ENCODE measurements at regions not wholly inside any gene's neighbourhood (a gene's known extent, or its start where the extent isn't known, plus 50 kb on each side); places are given as distances from the start of the nearest gene placed in this dataset.

- Histone ChIP-seq H3K9me3 (ENCODE audit: control insufficient read depth, low read length) (no peaks in the 10 kb centered on the region), H3K36me3 (ENCODE audit: control insufficient read depth in 1 of 2, insufficient read depth in 2 of 2, low read length in 1 of 2) (no peaks in the 10 kb centered on the region), H3K27ac (ENCODE audit: low read depth in 1 of 2, low read length in 2 of 2) (no peak overlapping the region), H3K4me1 (ENCODE audit: control insufficient read depth in 1 of 2, insufficient read depth in 2 of 2, low read length in 2 of 2) (no peaks in the 10 kb centered on the region), H3K27me3 (ENCODE audit: control insufficient read depth in 1 of 2, insufficient read depth in 2 of 2, low read length in 1 of 2) (no peaks in the 10 kb centered on the region), H3K4me3 (ENCODE audit: low read length in 2 of 2) (no peak overlapping the region)
- DNase-seq (no peak), ATAC-seq (ENCODE audit: low FRiP score) (no peak)
- 73 to 84% methylated on average over 14 of the region's 14 CpGs for WGBS, 2 donors
- intact Hi-C loops (cut with DNase I): no loop called here
Measured at GRCh38 chr17:70771804-70772386, 602.6 kb downstream of the KCNJ2 start.

- no peak for DNase-seq
- H3K27ac ChIP-seq (ENCODE audit: low read depth in 1 of 2, low read length in 2 of 2): no peak overlapping the region
- ATAC-seq (ENCODE audit: low FRiP score): no peak
- H3K4me1 ChIP-seq (ENCODE audit: control insufficient read depth in 1 of 2, insufficient read depth in 2 of 2, low read length in 2 of 2): no peaks in the 10 kb centered on the region
- no peaks in the 10 kb centered on the region for H3K9me3 ChIP-seq (ENCODE audit: control insufficient read depth, low read length)
- no peak overlapping the region for H3K4me3 ChIP-seq (ENCODE audit: low read length in 2 of 2)
- WGBS, 2 donors: 71 to 73% methylated on average over 7 of the region's 7 CpGs
- no peaks in the 10 kb centered on the region for H3K36me3 ChIP-seq (ENCODE audit: control insufficient read depth in 1 of 2, insufficient read depth in 2 of 2, low read length in 1 of 2)
- no peaks in the 10 kb centered on the region for H3K27me3 ChIP-seq (ENCODE audit: control insufficient read depth in 1 of 2, insufficient read depth in 2 of 2, low read length in 1 of 2)
- intact Hi-C loops (cut with DNase I): no loop called here
Measured at GRCh38 chr17:70772761-70773160, 603.4 kb downstream of the KCNJ2 start.

GRCh38 chr17:70773258-70773657, 603.9 kb downstream of the KCNJ2 start:
- ATAC-seq (ENCODE audit: low FRiP score) (no peak), DNase-seq (no peak)
- H3K4me3 ChIP-seq (ENCODE audit: low read length in 2 of 2): no peak overlapping the region
- no peak overlapping the region for H3K27ac ChIP-seq (ENCODE audit: low read depth in 1 of 2, low read length in 2 of 2)
- H3K4me1 ChIP-seq (ENCODE audit: control insufficient read depth in 1 of 2, insufficient read depth in 2 of 2, low read length in 2 of 2): no peaks in the 10 kb centered on the region
- intact Hi-C loops (cut with DNase I): no loop called here
- no peaks in the 10 kb centered on the region for H3K9me3 ChIP-seq (ENCODE audit: control insufficient read depth, low read length)
- H3K36me3 ChIP-seq (ENCODE audit: control insufficient read depth in 1 of 2, insufficient read depth in 2 of 2, low read length in 1 of 2): no peaks in the 10 kb centered on the region
- 93 to 94% methylated on average over 1 of the region's 1 CpG for WGBS, 2 donors
- no peaks in the 10 kb centered on the region for H3K27me3 ChIP-seq (ENCODE audit: control insufficient read depth in 1 of 2, insufficient read depth in 2 of 2, low read length in 1 of 2)

DNA sequence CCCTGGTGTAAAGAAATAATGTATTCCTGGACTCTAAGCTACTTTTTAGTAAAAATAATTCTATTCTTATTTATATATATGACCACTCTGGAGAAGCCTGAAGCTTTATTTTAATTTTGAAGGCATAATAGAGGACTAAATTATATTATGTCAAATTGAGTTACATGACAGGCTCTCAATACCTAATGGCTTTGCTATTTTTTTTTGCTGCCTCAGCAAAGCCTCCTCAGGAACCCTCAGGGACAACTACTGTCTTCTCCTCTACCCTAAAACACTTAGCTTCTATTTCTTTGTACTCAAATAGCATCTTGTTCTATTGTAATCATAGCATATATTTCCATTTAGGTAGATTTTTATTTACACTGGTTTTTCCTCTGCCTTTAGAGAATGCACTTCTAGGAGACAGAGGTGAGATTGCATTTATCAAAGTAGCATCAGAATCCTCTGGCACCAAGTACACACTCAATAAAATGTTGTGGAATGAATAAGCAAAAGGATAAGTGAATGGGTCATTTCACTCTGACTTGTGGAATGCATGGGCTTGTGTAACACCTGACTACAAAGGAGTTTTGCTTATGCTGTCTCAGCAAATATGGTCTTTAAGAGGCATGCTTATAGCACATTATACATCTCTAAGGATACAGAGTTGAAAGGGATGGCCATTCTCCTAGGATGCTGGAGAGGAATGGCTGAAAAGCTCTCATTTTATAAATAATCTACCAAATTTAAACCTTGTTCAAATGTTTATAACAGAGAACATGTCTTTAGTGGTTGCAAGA, 605.2 kb downstream of the KCNJ2 start:
- Histone ChIP-seq H3K9me3 (ENCODE audit: control insufficient read depth, low read length) (no peaks in the 10 kb centered on the region), H3K36me3 (ENCODE audit: control insufficient read depth in 1 of 2, insufficient read depth in 2 of 2, low read length in 1 of 2) (no peaks in the 10 kb centered on the region), H3K4me1 (ENCODE audit: control insufficient read depth in 1 of 2, insufficient read depth in 2 of 2, low read length in 2 of 2) (no peaks in the 10 kb centered on the region), H3K27ac (ENCODE audit: low read depth in 1 of 2, low read length in 2 of 2) (no peak overlapping the region), H3K27me3 (ENCODE audit: control insufficient read depth in 1 of 2, insufficient read depth in 2 of 2, low read length in 1 of 2) (no peaks in the 10 kb centered on the region), H3K4me3 (ENCODE audit: low read length in 2 of 2) (no peak overlapping the region)
- no peak for ATAC-seq (ENCODE audit: low FRiP score)
- intact Hi-C loops (cut with DNase I): no loop called here
- DNase-seq: no peak

- Histone ChIP-seq H3K36me3 (ENCODE audit: control insufficient read depth in 1 of 2, insufficient read depth in 2 of 2, low read length in 1 of 2) (no peaks in the 10 kb centered on the region), H3K27me3 (ENCODE audit: control insufficient read depth in 1 of 2, insufficient read depth in 2 of 2, low read length in 1 of 2) (no peaks in the 10 kb centered on the region), H3K9me3 (ENCODE audit: control insufficient read depth, low read length) (no peaks in the 10 kb centered on the region), H3K4me3 (ENCODE audit: low read length in 2 of 2) (no peak overlapping the region), H3K4me1 (ENCODE audit: control insufficient read depth in 1 of 2, insufficient read depth in 2 of 2, low read length in 2 of 2) (no peaks in the 10 kb centered on the region), H3K27ac (ENCODE audit: low read depth in 1 of 2, low read length in 2 of 2) (no peak overlapping the region)
- 43 to 44% methylated on average over 2 of the region's 2 CpGs for WGBS, 2 donors
- intact Hi-C loops (cut with DNase I): no loop called here
- ATAC-seq (ENCODE audit: low FRiP score) (no peak), DNase-seq (no peak)
Measured at GRCh38 chr17:70775679-70776078, 606.3 kb downstream of the KCNJ2 start.

GRCh38 chr17:70776441-70776840, 607.1 kb downstream of the KCNJ2 start:
- H3K36me3 ChIP-seq (ENCODE audit: control insufficient read depth in 1 of 2, insufficient read depth in 2 of 2, low read length in 1 of 2): no peaks in the 10 kb centered on the region
- intact Hi-C loops (cut with DNase I): no loop called here

GRCh38 chr17:70780031-70780430, 610.7 kb downstream of the KCNJ2 start:
- intact Hi-C loops (cut with DNase I): no loop called here
- DNase-seq (no peak), ATAC-seq (ENCODE audit: low FRiP score) (no peak)
- Histone ChIP-seq H3K4me1 (ENCODE audit: control insufficient read depth in 1 of 2, insufficient read depth in 2 of 2, low read length in 2 of 2) (no peaks in the 10 kb centered on the region), H3K4me3 (ENCODE audit: low read length in 2 of 2) (no peak overlapping the region), H3K27me3 (ENCODE audit: control insufficient read depth in 1 of 2, insufficient read depth in 2 of 2, low read length in 1 of 2) (no peaks in the 10 kb centered on the region), H3K27ac (ENCODE audit: low read depth in 1 of 2, low read length in 2 of 2) (no peak overlapping the region), H3K36me3 (ENCODE audit: control insufficient read depth in 1 of 2, insufficient read depth in 2 of 2, low read length in 1 of 2) (no peaks in the 10 kb centered on the region), H3K9me3 (ENCODE audit: control insufficient read depth, low read length) (no peaks in the 10 kb centered on the region)
- WGBS, 2 donors: 79 to 84% methylated on average over 2 of the region's 2 CpGs

More at GRCh38 chr17:70776441-70776840, 607.1 kb downstream of the KCNJ2 start:
- Histone ChIP-seq H3K4me1 (ENCODE audit: control insufficient read depth in 1 of 2, insufficient read depth in 2 of 2, low read length in 2 of 2) (no peaks in the 10 kb centered on the region), H3K27ac (ENCODE audit: low read depth in 1 of 2, low read length in 2 of 2) (no peak overlapping the region), H3K9me3 (ENCODE audit: control insufficient read depth, low read length) (no peaks in the 10 kb centered on the region), H3K4me3 (ENCODE audit: low read length in 2 of 2) (no peak overlapping the region), H3K27me3 (ENCODE audit: control insufficient read depth in 1 of 2, insufficient read depth in 2 of 2, low read length in 1 of 2) (no peaks in the 10 kb centered on the region)
- WGBS, 2 donors: 52 to 73% methylated on average over 3 of the region's 3 CpGs
- ATAC-seq (ENCODE audit: low FRiP score) (no peak), DNase-seq (no peak)

DNA sequence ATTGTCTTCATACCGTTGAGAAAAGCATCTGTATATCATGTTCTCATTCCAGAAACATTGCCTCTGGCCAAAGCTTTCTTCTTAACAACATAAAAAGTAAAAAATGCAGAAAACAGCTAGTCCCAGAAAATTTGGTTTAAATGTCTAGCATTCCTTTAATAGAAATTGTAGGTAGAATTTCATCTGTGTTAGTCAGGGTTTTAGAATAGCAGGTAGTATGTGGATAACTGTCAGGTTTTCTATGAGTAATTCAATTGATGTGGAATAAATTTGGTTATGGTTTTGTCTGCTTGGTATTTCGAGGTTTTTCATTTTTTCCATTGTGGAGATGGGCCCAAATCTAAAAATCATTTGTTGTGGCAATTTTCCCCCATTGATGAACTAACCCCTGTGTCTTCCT, 616.7 kb downstream of the KCNJ2 start:
- no peak overlapping the region for H3K27ac ChIP-seq (ENCODE audit: low read depth in 1 of 2, low read length in 2 of 2)
- ATAC-seq (ENCODE audit: low FRiP score) (no peak), DNase-seq (no peak)
- H3K36me3 ChIP-seq (ENCODE audit: control insufficient read depth in 1 of 2, insufficient read depth in 2 of 2, low read length in 1 of 2): no peaks in the 10 kb centered on the region
- intact Hi-C loops (cut with DNase I): no loop called here
- H3K9me3 ChIP-seq (ENCODE audit: control insufficient read depth, low read length): no peaks in the 10 kb centered on the region
- 75 to 78% methylated on average over 2 of the region's 2 CpGs for WGBS, 2 donors
- H3K27me3 ChIP-seq (ENCODE audit: control insufficient read depth in 1 of 2, insufficient read depth in 2 of 2, low read length in 1 of 2): no peaks in the 10 kb centered on the region
- H3K4me1 ChIP-seq (ENCODE audit: control insufficient read depth in 1 of 2, insufficient read depth in 2 of 2, low read length in 2 of 2): no peaks in the 10 kb centered on the region
- no peak overlapping the region for H3K4me3 ChIP-seq (ENCODE audit: low read length in 2 of 2)

GRCh38 chr17:70787721-70788300, 618.5 kb downstream of the KCNJ2 start:
- intact Hi-C loops (cut with DNase I): no loop called here
- ATAC-seq (ENCODE audit: low FRiP score): no peak
- no peaks in the 10 kb centered on the region for H3K4me1 ChIP-seq (ENCODE audit: control insufficient read depth in 1 of 2, insufficient read depth in 2 of 2, low read length in 2 of 2)
- no peaks in the 10 kb centered on the region for H3K36me3 ChIP-seq (ENCODE audit: control insufficient read depth in 1 of 2, insufficient read depth in 2 of 2, low read length in 1 of 2)
- no peaks in the 10 kb centered on the region for H3K27me3 ChIP-seq (ENCODE audit: control insufficient read depth in 1 of 2, insufficient read depth in 2 of 2, low read length in 1 of 2)
- no peak overlapping the region for H3K27ac ChIP-seq (ENCODE audit: low read depth in 1 of 2, low read length in 2 of 2)
- no peak overlapping the region for H3K4me3 ChIP-seq (ENCODE audit: low read length in 2 of 2)
- DNase-seq: no peak
- WGBS, 2 donors: 76 to 85% methylated on average over 3 of the region's 3 CpGs
- no peaks in the 10 kb centered on the region for H3K9me3 ChIP-seq (ENCODE audit: control insufficient read depth, low read length)
